GM13976 (cell line): ENCODE measurements at regions not wholly inside any gene's neighbourhood (a gene's known extent, or its start where the extent isn't known, plus 50 kb on each side); places are given as distances from the start of the nearest gene placed in this dataset.
"Not testable (repeated sequence)": the region's sequence is repeated elsewhere in the genome, so short reads cannot be mapped to it uniquely, and the experiment has no call there.

Experiments
- DNase-seq: peaks from one replicate; pipeline ENCODE4 v3.0.0; 2012; ENCODE audit warnings: low spot score
- CTCF ChIP-seq: IDR thresholded peaks from 2 replicates; pipeline ENCODE4 v1.5.1; 2012; ENCODE audit warnings: borderline replicate concordance, mild to moderate bottlenecking; ENCODE audit not compliant: insufficient read depth; ENCODE audit errors: extremely low read depth, missing control alignments, control extremely low read depth
- in situ Hi-C: fragments of 300-500 bp; cut with MboI; formaldehyde crosslinking; loops from one replicate; pipeline ENCODE4 v1.12.0; 2022; ENCODE audit warnings: low sequenced_read_pairs, mixed read lengths, inconsistent platforms; ENCODE audit not compliant: unreplicated experiment

- in situ Hi-C loops, result no loop called here
- DNase-seq, result no peak
- TF ChIP-seq CTCF, result no peak
Measured at GRCh38 chr1:178665579-178665978, 59.5 kb upstream of the RALGPS2 start.

- in situ Hi-C loops, DNase-seq: not testable (repeated sequence)
Measured at GRCh38 chr1:178666891-178667290, 58.2 kb upstream of the RALGPS2 start.

- in situ Hi-C loops, result no loop called here
- no peak for TF ChIP-seq CTCF
- DNase-seq, result no peak
Measured at GRCh38 chr1:178672434-178672833, 52.6 kb upstream of the RALGPS2 start.

- DNase-seq, in situ Hi-C loops: not testable (repeated sequence)
Measured at GRCh38 chr1:178674559-178674958, 50.5 kb upstream of the RALGPS2 start.
